Prostate gland (tissue), 2 donors: ENCODE measurements at regions not wholly inside any gene's neighbourhood (a gene's known extent, or its start where the extent isn't known, plus 50 kb on each side); places are given as distances from the start of the nearest gene placed in this dataset.

Source experiments
- DNase-seq: peaks from one replicate; pipeline ENCODE4 v3.0.0-alpha.2; 2019; ENCODE audit warnings: low spot score
- H3K27ac ChIP-seq, 2 donors: fragments of 200-600 bp; sonication (generic); 2 replicates each; pipeline ENCODE4 v1.5.1; 2017 to 2019
- H3K27me3 ChIP-seq: fragments of 200-600 bp; sonication (generic); replicated peaks from 2 replicates; pipeline ENCODE4 v1.5.1; 2019; ENCODE audit not compliant: insufficient read depth
- H3K36me3 ChIP-seq, 2 donors: fragments of 200-600 bp; sonication (generic); 1 replicate in 1 of 2; 2 replicates in 1 of 2; pipeline versions ENCODE4 v1.5.1 to v1.8.1; 2017 to 2019
- H3K4me1 ChIP-seq: fragments of 200-600 bp; sonication (generic); replicated peaks from 2 replicates; pipeline ENCODE4 v1.5.1; 2019
- H3K4me3 ChIP-seq, 2 donors: fragments of 200-600 bp; sonication (generic); 2 replicates each; pipeline ENCODE4 v1.5.1; 2017 to 2019
- H3K9me3 ChIP-seq: fragments of 200-600 bp; sonication (generic); 2 replicates; pipeline ENCODE4 v1.5.1; 2017
- POLR2A ChIP-seq: fragments of 450-650 bp; IDR thresholded peaks from one replicate; pipeline ENCODE4 v1.6.1; 2016; ENCODE audit warnings: antibody characterized with exemption, mild to moderate bottlenecking
- POLR2AphosphoS5 ChIP-seq: sonication (generic); formaldehyde crosslinking; IDR thresholded peaks from one replicate; pipeline ENCODE4 v1.6.1; 2017; ENCODE audit warnings: antibody characterized with exemption
- WGBS: methylation state at CpG from one replicate; pipeline ENCODE4 v1.1.5; 2018; 5-methylcytosine and 5-hydroxymethylcytosine counted together
- intact Hi-C: fragments of 100-400 bp; cut with DNase I; formaldehyde crosslinking; loops from one replicate; pipeline ENCODE4 v1.14.2; 2022
- TF ChIP-seq, protein P1 (sequence below), 4 experiments: fragments of 200-600 bp in 2 of 4; fragments of 450-650 bp in 2 of 4; sonication (generic) in 2 of 4; IDR thresholded peaks; 1 replicate in 3 of 4; 2 replicates in 1 of 4; pipeline ENCODE4 v1.5.1; 2016 to 2019; ENCODE audit warnings: antibody characterized with exemption in 4 of 4, mild to moderate bottlenecking in 2 of 4, moderate library complexity in 2 of 4

GRCh38 chr2:192283450-192283849, 88.7 kb upstream of the TMEFF2 start:
- no peak for DNase-seq
- no peak overlapping the region for H3K4me3 ChIP-seq
- intact Hi-C loops = no loop called here
- H3K4me1 ChIP-seq = no peaks in the 10 kb centered on the region
- H3K27ac ChIP-seq = no peak overlapping the region
- TF ChIP-seq POLR2A (no peak), POLR2AphosphoS5 (no peak)
- TF ChIP-seq, protein P1, sequence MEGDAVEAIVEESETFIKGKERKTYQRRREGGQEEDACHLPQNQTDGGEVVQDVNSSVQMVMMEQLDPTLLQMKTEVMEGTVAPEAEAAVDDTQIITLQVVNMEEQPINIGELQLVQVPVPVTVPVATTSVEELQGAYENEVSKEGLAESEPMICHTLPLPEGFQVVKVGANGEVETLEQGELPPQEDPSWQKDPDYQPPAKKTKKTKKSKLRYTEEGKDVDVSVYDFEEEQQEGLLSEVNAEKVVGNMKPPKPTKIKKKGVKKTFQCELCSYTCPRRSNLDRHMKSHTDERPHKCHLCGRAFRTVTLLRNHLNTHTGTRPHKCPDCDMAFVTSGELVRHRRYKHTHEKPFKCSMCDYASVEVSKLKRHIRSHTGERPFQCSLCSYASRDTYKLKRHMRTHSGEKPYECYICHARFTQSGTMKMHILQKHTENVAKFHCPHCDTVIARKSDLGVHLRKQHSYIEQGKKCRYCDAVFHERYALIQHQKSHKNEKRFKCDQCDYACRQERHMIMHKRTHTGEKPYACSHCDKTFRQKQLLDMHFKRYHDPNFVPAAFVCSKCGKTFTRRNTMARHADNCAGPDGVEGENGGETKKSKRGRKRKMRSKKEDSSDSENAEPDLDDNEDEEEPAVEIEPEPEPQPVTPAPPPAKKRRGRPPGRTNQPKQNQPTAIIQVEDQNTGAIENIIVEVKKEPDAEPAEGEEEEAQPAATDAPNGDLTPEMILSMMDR (IDR thresholded peaks at IDR 0.05) = no peak
- H3K9me3 ChIP-seq = no peaks in the 10 kb centered on the region
- H3K36me3 ChIP-seq = no peaks in the 10 kb centered on the region
- WGBS = 100% methylated on average over 1 of the region's 1 CpG
- H3K27me3 ChIP-seq = no peaks in the 10 kb centered on the region

DNA sequence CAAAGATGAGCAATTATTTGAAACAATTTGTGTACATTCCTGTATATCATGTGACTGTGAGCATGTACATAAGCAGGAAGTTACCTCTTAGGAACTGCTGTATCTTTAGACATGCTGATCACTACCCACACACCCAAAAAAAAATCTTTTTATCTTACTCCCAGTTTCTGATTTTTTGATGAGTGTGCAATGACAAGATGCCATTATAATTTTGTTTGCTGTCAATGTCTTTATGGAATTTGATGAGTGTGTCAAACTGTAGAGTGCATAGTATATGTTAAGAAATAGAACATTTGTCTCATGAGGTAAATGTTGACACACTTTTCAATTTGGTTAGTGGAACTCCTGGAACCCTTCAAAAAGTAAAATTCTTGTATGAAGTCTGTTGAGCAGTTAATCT, 84.0 kb upstream of the TMEFF2 start:
- H3K27ac ChIP-seq = no peak overlapping the region
- H3K4me3 ChIP-seq = no peak overlapping the region
- no peaks in the 10 kb centered on the region for H3K27me3 ChIP-seq
- no peak for DNase-seq
- intact Hi-C loops = no loop called here
- TF ChIP-seq, protein P1 (IDR thresholded peaks at IDR 0.05) = no peak
- no peak for TF ChIP-seq POLR2AphosphoS5
- TF ChIP-seq POLR2A = no peak
- H3K4me1 ChIP-seq = no peaks in the 10 kb centered on the region
- no peaks in the 10 kb centered on the region for H3K36me3 ChIP-seq
- no peaks in the 10 kb centered on the region for H3K9me3 ChIP-seq

- Histone ChIP-seq H3K27ac (no peak overlapping the region), H3K36me3 (no peaks in the 10 kb centered on the region), H3K9me3 (no peaks in the 10 kb centered on the region), H3K4me1 (no peaks in the 10 kb centered on the region), H3K27me3 (no peaks in the 10 kb centered on the region), H3K4me3 (no peak overlapping the region)
- 93% methylated on average over 3 of the region's 3 CpGs for WGBS
- intact Hi-C loops = no loop called here
- TF ChIP-seq, protein P1 (IDR thresholded peaks at IDR 0.05) = no peak
- TF ChIP-seq POLR2A = no peak
- TF ChIP-seq POLR2AphosphoS5 = no peak
- no peak for DNase-seq
Observed at GRCh38 chr2:192277494-192278109, 82.9 kb upstream of the TMEFF2 start.

DNA sequence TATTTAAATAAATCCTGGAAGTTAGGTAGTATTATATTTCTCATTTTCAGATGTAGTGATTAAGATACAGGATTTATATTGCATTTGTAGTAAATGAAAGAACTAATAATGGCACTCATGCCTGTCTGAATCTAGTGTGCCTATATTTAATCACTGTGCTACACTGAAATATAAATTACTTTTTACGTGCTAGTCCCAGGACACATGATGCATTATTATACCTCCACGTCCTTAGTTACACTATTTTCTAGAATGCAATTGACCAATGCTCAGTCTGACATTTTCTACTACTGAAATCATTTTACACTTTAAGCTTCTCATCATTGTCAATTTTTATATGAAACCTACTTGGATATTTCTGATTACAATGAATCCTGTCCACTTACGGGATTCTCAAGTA, 80.9 kb upstream of the TMEFF2 start:
- WGBS = 77% methylated on average over 3 of the region's 3 CpGs

DNA sequence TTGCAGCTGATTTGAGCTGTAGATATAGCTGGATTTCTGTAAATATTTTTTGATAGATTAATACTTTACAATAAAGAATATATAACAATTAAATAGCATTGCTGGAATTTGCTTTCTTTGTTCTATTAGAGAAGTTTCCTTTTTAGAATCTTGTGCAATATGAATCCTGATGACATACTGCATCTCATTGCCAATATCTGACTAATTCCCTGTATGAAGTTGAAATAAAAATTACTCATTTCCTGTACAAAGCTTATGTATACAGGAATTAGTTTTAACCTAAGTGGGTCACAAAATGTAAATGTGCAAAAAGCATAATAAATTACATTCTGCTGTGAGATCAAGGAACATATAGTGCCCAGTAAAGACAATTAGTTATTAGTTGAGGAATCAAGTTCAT, 72.8 kb upstream of the TMEFF2 start:
- Histone ChIP-seq H3K9me3 (no peaks in the 10 kb centered on the region), H3K4me3 (no peak overlapping the region), H3K36me3 (no peaks in the 10 kb centered on the region), H3K27ac (no peak overlapping the region), H3K4me1 (no peaks in the 10 kb centered on the region), H3K27me3 (no peaks in the 10 kb centered on the region)
- intact Hi-C loops = no loop called here
- TF ChIP-seq, protein P1 (IDR thresholded peaks at IDR 0.05) = no peak
- TF ChIP-seq POLR2AphosphoS5 (no peak), POLR2A (no peak)
- DNase-seq = no peak

More for the DNA sequence above, 80.9 kb upstream of the TMEFF2 start:
- Histone ChIP-seq H3K9me3 (no peaks in the 10 kb centered on the region), H3K4me1 (no peaks in the 10 kb centered on the region), H3K27me3 (no peaks in the 10 kb centered on the region), H3K27ac (no peak overlapping the region), H3K36me3 (no peaks in the 10 kb centered on the region), H3K4me3 (no peak overlapping the region)
- intact Hi-C loops = no loop called here
- TF ChIP-seq, protein P1 (IDR thresholded peaks at IDR 0.05) = no peak
- TF ChIP-seq POLR2A = no peak
- no peak for TF ChIP-seq POLR2AphosphoS5
- DNase-seq = no peak
